GM23338 (cell line): ENCODE measurements at regions not wholly inside any gene's neighbourhood (a gene's known extent, or its start where the extent isn't known, plus 50 kb on each side); places are given as distances from the start of the nearest gene placed in this dataset.

Source experiments
- CTCF ChIP-seq, 2 experiments: fragments of 200-600 bp in 1 of 2; sonication (generic) in 1 of 2; conservative IDR thresholded peaks; 2 replicates each; pipeline versions ENCODE4 v1.5.1 to v1.6.1; 2016 to 2017; ENCODE audit warnings: antibody characterized with exemption in 2 of 2, low read depth in 2 of 2, mild to moderate bottlenecking in 2 of 2, moderate library complexity in 1 of 2
- EZH2phosphoT487 ChIP-seq: fragments of 200-600 bp; sonication (generic); IDR thresholded peaks from one replicate; pipeline ENCODE4 v1.8.1; 2018; ENCODE audit warnings: antibody characterized with exemption; ENCODE audit not compliant: unreplicated experiment
- JUNB ChIP-seq: IDR thresholded peaks from one replicate; pipeline ENCODE4 v1.6.1; 2016; ENCODE audit warnings: antibody characterized with exemption; ENCODE audit not compliant: unreplicated experiment
- POLR2AphosphoS5 ChIP-seq: IDR thresholded peaks from 2 replicates; pipeline ENCODE4 v1.6.1; 2016; ENCODE audit warnings: antibody characterized with exemption, low read depth
- REST ChIP-seq: IDR thresholded peaks from one replicate; pipeline ENCODE4 v1.6.1; 2018; ENCODE audit warnings: antibody characterized with exemption; ENCODE audit not compliant: unreplicated experiment
- ZNF331 ChIP-seq: fragments of 250-450 bp; sonication (Bioruptor Pico); IDR thresholded peaks from 2 replicates; pipeline ENCODE4 v1.5.0; 2020; ENCODE audit warnings: low read depth, mild to moderate bottlenecking, moderate library complexity

GRCh38 chr4:181157647-181158046 is 1085.6 kb upstream of the TENM3 start:
- no peak for TF ChIP-seq JUNB
- no peak for TF ChIP-seq REST
- no peak for TF ChIP-seq POLR2AphosphoS5
- no peak for TF ChIP-seq CTCF (conservative IDR thresholded peaks at IDR 0.05; ENCODE audit: low read depth in 2 of 2)
- TF ChIP-seq EZH2phosphoT487 = no peak
- no peak for TF ChIP-seq ZNF331 (CRISPR knock-in tag)
